ENCODE measurements at regions not wholly inside any gene's neighbourhood (a gene's known extent, or its start where the extent isn't known, plus 50 kb on each side); places are given as distances from the start of the nearest gene placed in this dataset.
A peak's percentile ranks its signal among the peaks of the same experiment; 100 is the strongest.

DNA sequence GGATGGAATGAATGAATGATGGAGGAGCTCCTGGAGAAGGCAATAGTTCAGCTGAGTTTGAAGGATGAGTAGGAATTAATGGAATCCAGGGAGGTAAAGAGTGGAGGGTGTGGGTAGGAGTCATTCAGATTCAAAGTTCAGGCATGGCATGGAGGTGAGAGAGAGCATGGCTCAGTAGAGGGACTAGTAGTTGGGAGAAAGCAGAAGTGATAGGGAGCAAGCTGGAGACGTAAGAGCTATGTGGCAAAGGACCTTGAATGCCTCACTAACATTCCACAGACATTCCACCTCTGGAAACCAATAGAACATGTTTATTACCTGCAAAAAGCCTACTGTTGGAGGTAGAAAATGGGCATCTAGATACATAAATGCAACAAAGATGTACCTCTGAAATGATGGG is 170.1 kb downstream of the HAUS1 start:
- Histone ChIP-seq H3K79me1 (ENCODE audit: low read length) (no peaks in the 10 kb centered on the region), H2AK5ac (ENCODE audit: low read length) (no peak overlapping the region), H3K27ac (ENCODE audit: low read depth, low read length) (no peak overlapping the region), H3K79me2 (ENCODE audit: control insufficient read depth, insufficient read depth, low read length, poor library complexity) (no peaks in the 10 kb centered on the region), H2BK12ac (ENCODE audit: low read length) (no peak overlapping the region), H3K4ac (ENCODE audit: low read depth, low read length) (no peak overlapping the region), H2BK5ac (ENCODE audit: low read depth, low read length, poor library complexity) (no peak overlapping the region), H3K4me3 (ENCODE audit: low read depth, low read length) (no peak overlapping the region), H3K36me3 (ENCODE audit: control insufficient read depth in 1 of 2, insufficient read depth in 2 of 2, low read length in 2 of 2) (no peaks in the 10 kb centered on the region), H3K4me1 (ENCODE audit: control insufficient read depth in 1 of 2, insufficient read depth in 2 of 2, low read length in 2 of 2) (peaks cover 8 to 9% of the 10 kb centered on the region in 2 experiments), H4K12ac (ENCODE audit: low read depth, low read length) (no peak overlapping the region), H3K23ac (ENCODE audit: low read length) (no peak overlapping the region), H2AFZ (ENCODE audit: insufficient read depth, low read length, poor library complexity) (no peak overlapping the region), H3K9me3 (ENCODE audit: insufficient read depth, low read depth, low read length) (no peaks in the 10 kb centered on the region), H3K4me2 (ENCODE audit: low read length) (no peak overlapping the region), H3K14ac (ENCODE audit: low read length) (no peak overlapping the region), H3K27me3 (ENCODE audit: insufficient read depth, low read length) (no peaks in the 10 kb centered on the region), H3K9ac (ENCODE audit: low read length) (no peak overlapping the region), H4K8ac (ENCODE audit: low read depth, low read length) (no peak overlapping the region), H4K91ac (ENCODE audit: low read depth, low read length) (no peak overlapping the region), H3K18ac (ENCODE audit: low read length) (no peak overlapping the region), H2BK120ac (ENCODE audit: insufficient read depth, low read length, poor library complexity) (no peak overlapping the region)
- peak; percentile 71 to 87 for DNase-seq
- WGBS (ENCODE audit: extremely low coverage, insufficient coverage, insufficient read length), result no CpG with 5 or more reads among the region's 1 CpG

DNA sequence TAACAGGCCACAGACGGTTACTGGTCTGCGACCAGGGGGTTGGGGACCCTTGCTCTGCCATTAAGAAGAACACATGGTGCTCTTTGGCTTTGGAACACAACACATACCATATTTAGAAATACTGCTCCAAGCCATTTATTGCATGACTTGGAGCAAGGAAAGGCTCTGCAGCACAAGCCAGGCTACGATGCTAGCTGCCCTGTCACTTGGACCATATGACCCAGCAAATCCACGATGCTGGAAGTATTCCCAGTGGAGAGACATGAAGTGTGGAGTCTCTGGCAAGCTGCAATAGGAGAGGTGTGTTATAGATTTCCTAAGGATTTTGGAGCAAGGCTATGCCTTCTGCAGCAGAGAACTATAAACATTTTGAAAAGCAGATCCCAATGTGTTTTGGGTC is 171.2 kb downstream of the HAUS1 start:
- Histone ChIP-seq H3K79me1 (ENCODE audit: low read length) (no peaks in the 10 kb centered on the region), H2AK5ac (ENCODE audit: low read length) (no peak overlapping the region), H3K4me2 (ENCODE audit: low read length) (no peak overlapping the region), H2BK120ac (ENCODE audit: insufficient read depth, low read length, poor library complexity) (no peak overlapping the region), H4K12ac (ENCODE audit: low read depth, low read length) (no peak overlapping the region), H3K79me2 (ENCODE audit: control insufficient read depth, insufficient read depth, low read length, poor library complexity) (no peaks in the 10 kb centered on the region), H4K8ac (ENCODE audit: low read depth, low read length) (no peak overlapping the region), H3K18ac (ENCODE audit: low read length) (no peak overlapping the region), H2BK12ac (ENCODE audit: low read length) (no peak overlapping the region), H3K27ac (ENCODE audit: low read depth, low read length) (no peak overlapping the region), H3K23ac (ENCODE audit: low read length) (no peak overlapping the region), H3K9ac (ENCODE audit: low read length) (no peak overlapping the region), H3K4me1 (ENCODE audit: control insufficient read depth in 1 of 2, insufficient read depth in 2 of 2, low read length in 2 of 2) (peaks cover 8 to 9% of the 10 kb centered on the region in 2 experiments), H4K91ac (ENCODE audit: low read depth, low read length) (no peak overlapping the region), H3K14ac (ENCODE audit: low read length) (no peak overlapping the region), H3K4me3 (ENCODE audit: low read depth, low read length) (no peak overlapping the region), H3K9me3 (ENCODE audit: insufficient read depth, low read depth, low read length) (no peaks in the 10 kb centered on the region), H3K36me3 (ENCODE audit: control insufficient read depth in 1 of 2, insufficient read depth in 2 of 2, low read length in 2 of 2) (no peaks in the 10 kb centered on the region), H2AFZ (ENCODE audit: insufficient read depth, low read length, poor library complexity) (no peak overlapping the region), H3K4ac (ENCODE audit: low read depth, low read length) (no peak overlapping the region), H2BK5ac (ENCODE audit: low read depth, low read length, poor library complexity) (no peak overlapping the region), H3K27me3 (ENCODE audit: insufficient read depth, low read length) (no peaks in the 10 kb centered on the region)
- no peak for DNase-seq
- no CpG with 5 or more reads among the region's 4 CpGs for WGBS (ENCODE audit: extremely low coverage, insufficient coverage, insufficient read length)

DNA sequence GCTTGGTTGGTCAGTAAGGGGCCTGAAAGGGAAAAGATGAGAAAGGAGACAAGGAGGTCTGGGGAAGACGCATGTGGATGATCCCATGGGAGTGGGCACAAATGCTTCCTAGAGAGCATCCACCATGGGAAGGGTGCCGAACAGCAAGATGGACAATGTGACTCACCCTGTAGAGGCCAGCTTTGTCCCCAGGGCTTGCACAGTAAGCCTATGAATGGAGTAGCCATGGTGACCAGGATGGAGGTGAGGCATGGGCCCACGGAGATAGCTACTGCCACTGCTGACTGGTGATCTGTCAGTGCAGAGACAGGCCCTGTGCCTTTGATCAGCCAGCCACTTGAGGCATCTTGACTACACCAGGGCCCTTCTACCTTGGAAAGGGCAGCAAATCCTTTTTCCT is 172.6 kb downstream of the HAUS1 start:
- peak in 1 of 2 donors; percentile 14 for DNase-seq
- Histone ChIP-seq H3K4me1 (ENCODE audit: control insufficient read depth in 1 of 2, insufficient read depth in 2 of 2, low read length in 2 of 2) (peaks cover 8 to 9% of the 10 kb centered on the region in 2 experiments), H3K9ac (ENCODE audit: low read length) (no peak overlapping the region), H3K4me2 (ENCODE audit: low read length) (no peak overlapping the region), H3K9me3 (ENCODE audit: insufficient read depth, low read depth, low read length) (no peaks in the 10 kb centered on the region), H3K79me1 (ENCODE audit: low read length) (no peaks in the 10 kb centered on the region), H2AK5ac (ENCODE audit: low read length) (no peak overlapping the region), H2BK5ac (ENCODE audit: low read depth, low read length, poor library complexity) (no peak overlapping the region), H3K79me2 (ENCODE audit: control insufficient read depth, insufficient read depth, low read length, poor library complexity) (no peaks in the 10 kb centered on the region), H3K14ac (ENCODE audit: low read length) (no peak overlapping the region), H2AFZ (ENCODE audit: insufficient read depth, low read length, poor library complexity) (no peak overlapping the region), H4K12ac (ENCODE audit: low read depth, low read length) (no peak overlapping the region), H3K27me3 (ENCODE audit: insufficient read depth, low read length) (no peaks in the 10 kb centered on the region), H3K4me3 (ENCODE audit: low read depth, low read length) (no peak overlapping the region), H3K36me3 (ENCODE audit: control insufficient read depth in 1 of 2, insufficient read depth in 2 of 2, low read length in 2 of 2) (no peaks in the 10 kb centered on the region), H3K4ac (ENCODE audit: low read depth, low read length) (no peak overlapping the region), H2BK12ac (ENCODE audit: low read length) (no peak overlapping the region), H4K91ac (ENCODE audit: low read depth, low read length) (no peak overlapping the region), H2BK120ac (ENCODE audit: insufficient read depth, low read length, poor library complexity) (no peak overlapping the region), H4K8ac (ENCODE audit: low read depth, low read length) (no peak overlapping the region), H3K27ac (ENCODE audit: low read depth, low read length) (no peak overlapping the region), H3K23ac (ENCODE audit: low read length) (no peak overlapping the region), H3K18ac (ENCODE audit: low read length) (no peak overlapping the region)
- no CpG with 5 or more reads among the region's 3 CpGs for WGBS (ENCODE audit: extremely low coverage, insufficient coverage, insufficient read length)

DNA sequence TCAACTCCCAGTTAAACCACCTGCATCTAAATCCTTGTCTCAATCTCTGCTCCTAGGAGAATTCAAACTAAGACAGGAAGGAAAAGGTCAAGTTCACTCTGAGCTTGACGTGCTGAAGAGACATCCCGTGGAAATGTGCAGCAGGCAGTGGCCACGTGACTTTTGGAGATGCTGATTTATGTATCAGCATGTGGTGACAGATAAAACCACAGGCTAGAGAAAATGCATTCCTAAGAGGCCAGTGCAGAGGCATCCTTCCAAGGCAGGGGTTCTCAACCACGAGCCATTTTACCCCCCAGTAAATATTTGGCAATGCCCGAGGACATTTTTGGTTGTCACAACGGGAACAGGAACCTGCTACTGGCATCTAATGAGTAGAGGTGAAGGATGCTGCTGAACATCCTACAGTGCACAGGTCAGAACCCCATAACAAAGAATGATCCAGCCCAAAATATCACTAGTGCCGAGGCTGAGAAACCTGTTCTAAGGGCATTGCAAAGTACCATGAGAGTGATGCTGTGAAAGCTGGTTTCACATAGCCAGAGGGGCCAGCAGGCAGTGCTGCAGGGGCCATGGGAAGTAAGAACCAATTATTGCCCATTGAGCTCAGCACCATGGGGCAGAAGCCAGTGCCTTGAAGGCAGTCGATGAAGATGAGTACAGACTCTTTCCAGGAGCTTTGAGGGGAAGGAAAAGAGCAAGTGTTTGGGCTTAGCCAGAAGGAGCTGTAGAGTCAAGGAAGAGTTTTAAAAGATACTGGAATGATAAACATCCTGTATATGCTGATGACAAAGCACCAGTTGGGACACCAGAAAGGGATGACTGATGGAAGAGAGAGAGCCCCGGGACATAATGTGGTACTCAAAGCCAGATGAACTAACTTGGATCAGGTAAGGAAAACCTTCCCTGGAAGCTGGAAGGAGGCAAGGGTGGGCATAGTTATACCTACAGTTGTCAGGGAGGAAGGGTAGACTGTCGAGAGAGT is 174.6 kb downstream of the HAUS1 start:
- no peak overlapping the region for H3K4me3 ChIP-seq (ENCODE audit: low read depth, low read length)
- H3K23ac ChIP-seq (ENCODE audit: low read length), result no peak overlapping the region
- H2BK5ac ChIP-seq (ENCODE audit: low read depth, low read length, poor library complexity), result no peak overlapping the region
- no CpG with 5 or more reads among the region's 10 CpGs for WGBS (ENCODE audit: extremely low coverage, insufficient coverage, insufficient read length)
- H3K4me1 ChIP-seq (ENCODE audit: control insufficient read depth in 1 of 2, insufficient read depth in 2 of 2, low read length in 2 of 2), result peaks cover 5 to 6% of the 10 kb centered on the region in 2 experiments
- H3K9ac ChIP-seq (ENCODE audit: low read length), result no peak overlapping the region
- H3K79me2 ChIP-seq (ENCODE audit: control insufficient read depth, insufficient read depth, low read length, poor library complexity), result no peaks in the 10 kb centered on the region
- H4K12ac ChIP-seq (ENCODE audit: low read depth, low read length), result no peak overlapping the region
- no peaks in the 10 kb centered on the region for H3K9me3 ChIP-seq (ENCODE audit: insufficient read depth, low read depth, low read length)
- H2BK120ac ChIP-seq (ENCODE audit: insufficient read depth, low read length, poor library complexity), result no peak overlapping the region
- no peaks in the 10 kb centered on the region for H3K36me3 ChIP-seq (ENCODE audit: control insufficient read depth in 1 of 2, insufficient read depth in 2 of 2, low read length in 2 of 2)
- H3K4ac ChIP-seq (ENCODE audit: low read depth, low read length), result no peak overlapping the region
- H3K4me2 ChIP-seq (ENCODE audit: low read length), result no peak overlapping the region
- no peak overlapping the region for H3K14ac ChIP-seq (ENCODE audit: low read length)
- H3K27me3 ChIP-seq (ENCODE audit: insufficient read depth, low read length), result no peaks in the 10 kb centered on the region
- no peak overlapping the region for H2AK5ac ChIP-seq (ENCODE audit: low read length)
- DNase-seq, result peak; percentile 58 to 63
- H4K8ac ChIP-seq (ENCODE audit: low read depth, low read length), result no peak overlapping the region
- H4K91ac ChIP-seq (ENCODE audit: low read depth, low read length), result no peak overlapping the region
- H3K79me1 ChIP-seq (ENCODE audit: low read length), result no peaks in the 10 kb centered on the region
- H3K18ac ChIP-seq (ENCODE audit: low read length), result no peak overlapping the region
- no peak overlapping the region for H3K27ac ChIP-seq (ENCODE audit: low read depth, low read length)
- no peak overlapping the region for H2AFZ ChIP-seq (ENCODE audit: insufficient read depth, low read length, poor library complexity)
- no peak overlapping the region for H2BK12ac ChIP-seq (ENCODE audit: low read length)
